GM23338 (cell line): ENCODE measurements at regions not wholly inside any gene's neighbourhood (a gene's known extent, or its start where the extent isn't known, plus 50 kb on each side); places are given as distances from the start of the nearest gene placed in this dataset.

Source experiments
- ATAC-seq: fragments of 200-7000 bp; cut with Tn5 transposase; 3 replicates; pipeline ENCODE4 v1.9.1; 2020
- DNase-seq: peaks from one replicate; pipeline ENCODE4 v3.0.0-alpha.2; 2015; ENCODE audit warnings: low spot score
- H2AFZ ChIP-seq: fragments of 200-600 bp; sonication (generic); 2 replicates; pipeline ENCODE4 v1.8.0; 2016; ENCODE audit warnings: antibody characterized with exemption, mild to moderate bottlenecking, moderate library complexity
- H3F3A ChIP-seq: fragments of 200-600 bp; sonication (generic); replicated peaks from 2 replicates; pipeline ENCODE4 v1.8.0; 2017; ENCODE audit warnings: antibody characterized with exemption, mixed run types, low read depth
- H3K27ac ChIP-seq: fragments of 200-600 bp; sonication (generic); 2 replicates; pipeline ENCODE4 v1.6.1; 2016; ENCODE audit warnings: low read depth
- H3K27me3 ChIP-seq: fragments of 200-600 bp; sonication (generic); 2 replicates; pipeline ENCODE4 v1.8.0; 2016; ENCODE audit warnings: mild to moderate bottlenecking, mixed run types, moderate library complexity; ENCODE audit not compliant: insufficient read depth
- H3K36me3 ChIP-seq: fragments of 200-600 bp; sonication (generic); 2 replicates; pipeline ENCODE4 v1.8.0; 2016; ENCODE audit warnings: mild to moderate bottlenecking; ENCODE audit not compliant: insufficient read depth
- H3K4me1 ChIP-seq: fragments of 200-600 bp; sonication (generic); 2 replicates; pipeline ENCODE4 v1.8.0; 2016; ENCODE audit warnings: mild to moderate bottlenecking, moderate library complexity; ENCODE audit not compliant: insufficient read depth
- H3K4me2 ChIP-seq: fragments of 200-600 bp; sonication (generic); 2 replicates; pipeline ENCODE4 v1.7.1; 2017; ENCODE audit warnings: mixed run types
- H3K4me3 ChIP-seq: fragments of 200-600 bp; sonication (generic); 2 replicates; pipeline ENCODE4 v1.6.1; 2016; ENCODE audit warnings: mixed run types
- H3K79me2 ChIP-seq: fragments of 200-600 bp; sonication (generic); replicated peaks from 2 replicates; pipeline ENCODE4 v1.8.0; 2017; ENCODE audit warnings: mild to moderate bottlenecking; ENCODE audit not compliant: insufficient read depth
- H3K9me2 ChIP-seq: fragments of 200-600 bp; sonication (generic); 2 replicates; pipeline ENCODE4 v1.8.0; 2017; ENCODE audit not compliant: insufficient read depth
- H4K20me1 ChIP-seq: fragments of 200-600 bp; sonication (generic); replicated peaks from 2 replicates; pipeline ENCODE4 v1.8.0; 2017; ENCODE audit warnings: mild to moderate bottlenecking; ENCODE audit not compliant: insufficient read depth
- H3K27ac Mint-ChIP-seq: 2 replicates; pipeline ENCODE4 v1.8.0; 2020; ENCODE audit warnings: inconsistent platforms, mild to moderate bottlenecking, moderate library complexity, mixed read lengths
- H3K27me3 Mint-ChIP-seq: 3 replicates; pipeline ENCODE4 v1.8.0; 2022; ENCODE audit warnings: low read depth, mild to moderate bottlenecking, moderate library complexity, mixed read lengths, inconsistent platforms; ENCODE audit not compliant: insufficient read depth, poor library complexity
- H3K36me3 Mint-ChIP-seq: 3 replicates; pipeline ENCODE4 v1.8.0; 2021; ENCODE audit warnings: low read depth, mild to moderate bottlenecking, inconsistent platforms, moderate library complexity, mixed read lengths
- H3K4me1 Mint-ChIP-seq: 3 replicates; pipeline ENCODE4 v1.8.0; 2020; ENCODE audit warnings: mild to moderate bottlenecking, inconsistent platforms, mixed read lengths
- H3K4me3 Mint-ChIP-seq: 3 replicates; pipeline ENCODE4 v1.8.0; 2021; ENCODE audit warnings: moderate library complexity, mild to moderate bottlenecking, inconsistent platforms, mixed read lengths
- H3K9me3 Mint-ChIP-seq: 3 replicates; pipeline ENCODE4 v1.8.0; 2020; ENCODE audit warnings: moderate library complexity, mild to moderate bottlenecking, inconsistent platforms, mixed read lengths
- CREB1 ChIP-seq: fragments of 250-450 bp; sonication (Bioruptor Pico); IDR thresholded peaks from 2 replicates; pipeline ENCODE4 v1.5.0; 2020; ENCODE audit warnings: low read depth, mild to moderate bottlenecking, moderate library complexity
- CTCF ChIP-seq, 2 experiments: fragments of 200-600 bp in 1 of 2; sonication (generic) in 1 of 2; conservative IDR thresholded peaks; 2 replicates each; pipeline versions ENCODE4 v1.5.1 to v1.6.1; 2016 to 2017; ENCODE audit warnings: antibody characterized with exemption in 2 of 2, low read depth in 2 of 2, mild to moderate bottlenecking in 2 of 2, moderate library complexity in 1 of 2
- ETS1 ChIP-seq: IDR thresholded peaks from 2 replicates; pipeline ENCODE4 v1.6.1; 2016; ENCODE audit warnings: antibody characterized with exemption
- EZH2 ChIP-seq: fragments of 200-600 bp; sonication (generic); IDR thresholded peaks from one replicate; pipeline ENCODE4 v1.8.0; 2017; ENCODE audit warnings: antibody characterized with exemption, mild to moderate bottlenecking, low read depth; ENCODE audit not compliant: unreplicated experiment
- EZH2phosphoT487 ChIP-seq: fragments of 200-600 bp; sonication (generic); IDR thresholded peaks from one replicate; pipeline ENCODE4 v1.8.1; 2018; ENCODE audit warnings: antibody characterized with exemption; ENCODE audit not compliant: unreplicated experiment
- JUNB ChIP-seq: IDR thresholded peaks from one replicate; pipeline ENCODE4 v1.6.1; 2016; ENCODE audit warnings: antibody characterized with exemption; ENCODE audit not compliant: unreplicated experiment
- NANOG ChIP-seq: IDR thresholded peaks from 2 replicates; pipeline ENCODE4 v1.6.1; 2016; ENCODE audit warnings: antibody characterized with exemption, borderline replicate concordance
- POLR2AphosphoS5 ChIP-seq: IDR thresholded peaks from 2 replicates; pipeline ENCODE4 v1.6.1; 2016; ENCODE audit warnings: antibody characterized with exemption, low read depth
- STAT1 ChIP-seq: IDR thresholded peaks from one replicate; pipeline ENCODE4 v1.6.1; 2016; ENCODE audit warnings: antibody characterized with exemption; ENCODE audit not compliant: unreplicated experiment
- ZNF331 ChIP-seq: fragments of 250-450 bp; sonication (Bioruptor Pico); IDR thresholded peaks from 2 replicates; pipeline ENCODE4 v1.5.0; 2020; ENCODE audit warnings: low read depth, mild to moderate bottlenecking, moderate library complexity
- ZNF462 ChIP-seq: fragments of 250-450 bp; sonication (Bioruptor Pico); IDR thresholded peaks from 2 replicates; pipeline ENCODE4 v1.5.0; 2020; ENCODE audit warnings: mild to moderate bottlenecking, moderate library complexity

- Histone ChIP-seq H3K4me3 (no peak overlapping the region), H3K36me3 (no peaks in the 10 kb centered on the region), H3K4me1 (no peaks in the 10 kb centered on the region), H3F3A (no peaks in the 10 kb centered on the region), H3K9me2 (peaks cover 6% of the 10 kb centered on the region; the same call in 1 of the 2 replicates), H3K27me3 (no peaks in the 10 kb centered on the region), H3K4me2 (no peak overlapping the region), H3K27ac (no peak overlapping the region), H2AFZ (no peak overlapping the region), H3K79me2 (no peaks in the 10 kb centered on the region), H4K20me1 (no peaks in the 10 kb centered on the region)
- Mint-ChIP-seq H3K4me1 (peaks cover 2% of the 10 kb centered on the region; the same call in 1 of the 3 replicates), H3K9me3 (no peaks in the 10 kb centered on the region), H3K36me3 (no peaks in the 10 kb centered on the region), H3K4me3 (no peak overlapping the region), H3K27me3 (peaks cover 3% of the 10 kb centered on the region), H3K27ac (no peak overlapping the region)
- TF ChIP-seq ZNF462 (CRISPR knock-in tag) = no peak
- no peak for TF ChIP-seq EZH2phosphoT487
- TF ChIP-seq JUNB = no peak
- TF ChIP-seq STAT1 = no peak
- TF ChIP-seq ZNF331 = no peak
- no peak for TF ChIP-seq POLR2AphosphoS5
- no peak for TF ChIP-seq NANOG
- no peak for TF ChIP-seq ETS1
- no peak for TF ChIP-seq EZH2
- no peak for TF ChIP-seq CREB1
- TF ChIP-seq CTCF (conservative IDR thresholded peaks at IDR 0.05; ENCODE audit: low read depth in 2 of 2) = no peak
- no peak for DNase-seq
- no peak for ATAC-seq
These were observed 889.5 kb downstream of the EPHA4 start for GRCh38 chr2:220682616-220683015.
